NT2/D1 (cell line): ENCODE measurements at regions not wholly inside any gene's neighbourhood (a gene's known extent, or its start where the extent isn't known, plus 50 kb on each side); places are given as distances from the start of the nearest gene placed in this dataset.

Experiments
- SUZ12 ChIP-seq: IDR thresholded peaks from 2 replicates; pipeline ENCODE4 v1.6.1; 2011; ENCODE audit not compliant: insufficient read length, insufficient read depth; ENCODE audit errors: extremely low read depth
- YY1 ChIP-seq: IDR thresholded peaks from 2 replicates; pipeline ENCODE4 v1.6.1; 2011; ENCODE audit not compliant: insufficient read length, insufficient read depth
- ZNF274 ChIP-seq: IDR thresholded peaks from 2 replicates; pipeline ENCODE4 v1.6.1; 2011; ENCODE audit warnings: mild to moderate bottlenecking, low read depth, low read length

GRCh38 chr6:121677571-121677970 lies 242.1 kb downstream of the GJA1 start:
- no peak for TF ChIP-seq SUZ12
- TF ChIP-seq ZNF274 = no peak
- no peak for TF ChIP-seq YY1
